ENCODE measurements at regions not wholly inside any gene's neighbourhood (a gene's known extent, or its start where the extent isn't known, plus 50 kb on each side); places are given as distances from the start of the nearest gene placed in this dataset.
"Not testable (repeated sequence)": the region's sequence is repeated elsewhere in the genome, so short reads cannot be mapped to it uniquely, and the experiment has no call there.

- DNase-seq (ENCODE audit: low spot score): no peak
These were observed 1049.1 kb downstream of the BRD1 start for GRCh38 chr22:48778308-48779195.

GRCh38 chr22:48772286-48772907 is 1055.3 kb downstream of the BRD1 start:
- DNase-seq (ENCODE audit: low spot score): no peak

- DNase-seq (ENCODE audit: low spot score): no peak
These were observed 1062.1 kb downstream of the BRD1 start for GRCh38 chr22:48765595-48765994.

GRCh38 chr22:48761546-48761945 is 1066.1 kb downstream of the BRD1 start:
- no peak for DNase-seq (ENCODE audit: low spot score)

GRCh38 chr22:48760481-48761390 is 1066.9 kb downstream of the BRD1 start:
- DNase-seq (ENCODE audit: low spot score): no peak

- no peak for DNase-seq (ENCODE audit: low spot score)
These were observed 1068.5 kb downstream of the BRD1 start for GRCh38 chr22:48758881-48759875.

GRCh38 chr22:48757985-48758561 is 1069.6 kb downstream of the BRD1 start:
- no peak for DNase-seq (ENCODE audit: low spot score)

GRCh38 chr22:48757581-48757980 is 1070.1 kb downstream of the BRD1 start:
- DNase-seq (ENCODE audit: low spot score): no peak

GRCh38 chr22:48757135-48757534 is 1070.5 kb downstream of the BRD1 start:
- not testable (repeated sequence) for DNase-seq (ENCODE audit: low spot score)

- DNase-seq (ENCODE audit: low spot score): no peak
These were observed 1071.2 kb downstream of the BRD1 start for GRCh38 chr22:48756146-48757111.

GRCh38 chr22:48755059-48755949 is 1072.4 kb downstream of the BRD1 start:
- DNase-seq (ENCODE audit: low spot score): no peak

GRCh38 chr22:48754611-48755058 is 1073.0 kb downstream of the BRD1 start:
- DNase-seq (ENCODE audit: low spot score): no peak

- peak; percentile 1 for DNase-seq (ENCODE audit: low spot score)
These were observed 1073.7 kb downstream of the BRD1 start for GRCh38 chr22:48753752-48754517.

GRCh38 chr22:48753381-48753730 is 1074.3 kb downstream of the BRD1 start:
- DNase-seq (ENCODE audit: low spot score): no peak

- peak; percentile 1 for DNase-seq (ENCODE audit: low spot score)
These were observed 1075.0 kb downstream of the BRD1 start for GRCh38 chr22:48752451-48753380.

All from H4 (cell line).